HFF-Myc (cell line): ENCODE measurements at regions not wholly inside any gene's neighbourhood (a gene's known extent, or its start where the extent isn't known, plus 50 kb on each side); places are given as distances from the start of the nearest gene placed in this dataset.

Experiments used
- DNase-seq: peaks from one replicate; pipeline ENCODE4 v3.0.0-alpha.2; 2011; ENCODE audit warnings: low read depth; ENCODE audit errors: extremely low read depth
- H3K4me3 ChIP-seq: replicated peaks from 2 replicates; pipeline ENCODE4 v1.5.1; 2011; ENCODE audit warnings: low read depth, mild to moderate bottlenecking, control low read depth, low read length
- TF ChIP-seq, protein P1 (sequence below): IDR thresholded peaks from 2 replicates; pipeline ENCODE4 v1.5.1; 2012; ENCODE audit warnings: mild to moderate bottlenecking, low read depth, low read length, control low read depth; ENCODE audit errors: missing control alignments

DNA sequence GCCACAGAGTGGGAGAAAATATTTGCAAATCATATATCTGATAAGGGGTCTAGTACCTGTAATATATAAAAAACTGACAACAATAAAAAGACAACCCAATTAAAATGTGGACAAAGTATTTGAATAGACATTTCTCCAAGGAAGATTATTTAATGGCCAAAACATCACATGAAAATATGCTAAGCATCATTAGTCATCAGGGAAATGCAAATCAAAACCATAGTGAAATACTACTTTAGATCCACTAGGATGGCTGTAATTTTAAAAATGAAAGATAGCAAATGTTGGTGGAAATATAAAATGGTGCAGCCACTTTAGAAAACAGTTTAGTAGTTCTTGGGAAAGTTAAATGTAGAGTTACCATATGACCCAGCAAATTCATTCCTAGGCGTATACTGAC, 118.7 kb upstream of the KIF26B start:
- TF ChIP-seq, protein P1, sequence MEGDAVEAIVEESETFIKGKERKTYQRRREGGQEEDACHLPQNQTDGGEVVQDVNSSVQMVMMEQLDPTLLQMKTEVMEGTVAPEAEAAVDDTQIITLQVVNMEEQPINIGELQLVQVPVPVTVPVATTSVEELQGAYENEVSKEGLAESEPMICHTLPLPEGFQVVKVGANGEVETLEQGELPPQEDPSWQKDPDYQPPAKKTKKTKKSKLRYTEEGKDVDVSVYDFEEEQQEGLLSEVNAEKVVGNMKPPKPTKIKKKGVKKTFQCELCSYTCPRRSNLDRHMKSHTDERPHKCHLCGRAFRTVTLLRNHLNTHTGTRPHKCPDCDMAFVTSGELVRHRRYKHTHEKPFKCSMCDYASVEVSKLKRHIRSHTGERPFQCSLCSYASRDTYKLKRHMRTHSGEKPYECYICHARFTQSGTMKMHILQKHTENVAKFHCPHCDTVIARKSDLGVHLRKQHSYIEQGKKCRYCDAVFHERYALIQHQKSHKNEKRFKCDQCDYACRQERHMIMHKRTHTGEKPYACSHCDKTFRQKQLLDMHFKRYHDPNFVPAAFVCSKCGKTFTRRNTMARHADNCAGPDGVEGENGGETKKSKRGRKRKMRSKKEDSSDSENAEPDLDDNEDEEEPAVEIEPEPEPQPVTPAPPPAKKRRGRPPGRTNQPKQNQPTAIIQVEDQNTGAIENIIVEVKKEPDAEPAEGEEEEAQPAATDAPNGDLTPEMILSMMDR, result no peak
- DNase-seq, result no peak
- H3K4me3 ChIP-seq, result no peak overlapping the region

DNA sequence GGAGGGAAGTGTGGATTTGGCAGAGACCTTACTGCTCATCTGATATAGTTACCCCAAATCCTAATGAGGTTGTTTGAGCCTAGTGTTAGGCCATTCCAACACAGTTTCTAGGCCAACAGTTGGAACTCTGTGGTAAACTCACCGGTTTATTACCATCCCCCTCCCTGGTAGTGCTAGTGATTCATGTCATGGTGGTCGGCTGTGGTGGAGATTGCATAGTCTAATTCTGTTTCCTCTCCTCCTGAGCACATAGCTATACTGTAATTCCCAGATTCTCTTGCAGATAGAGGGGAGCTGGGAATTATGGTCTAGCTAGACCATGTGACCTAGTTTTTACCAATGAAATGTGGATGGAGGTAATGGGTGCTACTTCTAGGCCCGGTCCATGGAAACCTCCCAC, 123.7 kb upstream of the KIF26B start:
- TF ChIP-seq, protein P1, result no peak
- DNase-seq, result no peak
- H3K4me3 ChIP-seq, result no peak overlapping the region

DNA sequence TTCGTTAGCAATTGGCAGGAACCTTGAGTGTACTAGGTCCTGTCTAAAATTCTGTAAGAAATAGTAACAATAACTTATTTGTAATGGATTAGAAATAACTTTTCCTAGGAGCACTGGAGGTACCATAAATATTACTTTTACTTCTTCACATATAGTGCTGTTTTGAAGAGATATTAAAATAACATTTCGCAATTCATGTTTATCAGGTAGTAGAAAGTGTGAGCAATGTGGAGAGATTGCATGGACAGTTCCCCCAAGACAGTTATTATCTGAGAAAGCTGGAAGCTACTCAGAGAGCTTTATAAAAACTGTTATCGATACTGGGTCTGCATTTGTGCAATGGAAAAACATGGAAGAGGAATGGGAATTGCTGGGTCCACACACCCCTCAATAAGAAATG, 128.5 kb upstream of the KIF26B start:
- no peak overlapping the region for H3K4me3 ChIP-seq
- TF ChIP-seq, protein P1, result no peak
- no peak for DNase-seq

DNA sequence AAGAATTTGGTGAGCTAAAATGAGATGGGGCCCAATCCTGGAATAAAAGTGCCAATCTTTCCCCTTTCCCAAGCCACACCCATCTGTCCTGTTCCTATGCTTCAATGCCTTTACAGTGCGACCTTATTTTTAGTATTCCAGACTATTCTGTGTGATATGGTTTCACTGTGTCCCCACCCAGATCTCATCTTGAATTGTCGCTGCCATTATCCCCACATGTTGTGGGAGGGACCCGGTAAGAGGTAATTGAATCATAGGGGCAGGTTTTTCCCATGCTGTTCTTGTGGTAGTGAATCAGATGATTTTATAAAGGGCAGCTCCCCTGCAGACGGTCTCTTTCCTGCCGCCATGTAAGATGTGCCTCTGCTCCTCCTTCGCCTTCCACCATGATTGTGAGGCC, 129.3 kb upstream of the KIF26B start:
- no peak overlapping the region for H3K4me3 ChIP-seq
- TF ChIP-seq, protein P1, result no peak
- no peak for DNase-seq

DNA sequence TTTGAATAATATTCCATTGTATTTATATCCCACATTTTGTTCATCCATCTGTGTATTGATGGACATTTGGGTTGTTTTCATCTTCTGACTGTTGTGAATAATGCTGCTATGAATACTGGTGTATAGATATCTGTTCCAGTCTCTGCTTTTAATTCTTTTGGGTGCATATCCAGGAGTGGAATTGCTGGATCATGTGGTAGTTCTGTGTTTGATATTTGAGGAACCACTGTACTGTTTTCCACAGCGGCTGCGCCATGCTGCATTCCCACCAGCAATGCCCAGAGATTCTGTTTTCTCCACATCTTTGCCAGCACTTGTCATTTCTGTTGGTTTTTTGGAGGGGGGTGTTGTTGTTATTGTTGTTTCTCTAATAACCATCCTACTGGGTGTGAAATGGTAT, 131.6 kb upstream of the KIF26B start:
- TF ChIP-seq, protein P1, result no peak
- no peak overlapping the region for H3K4me3 ChIP-seq

DNA sequence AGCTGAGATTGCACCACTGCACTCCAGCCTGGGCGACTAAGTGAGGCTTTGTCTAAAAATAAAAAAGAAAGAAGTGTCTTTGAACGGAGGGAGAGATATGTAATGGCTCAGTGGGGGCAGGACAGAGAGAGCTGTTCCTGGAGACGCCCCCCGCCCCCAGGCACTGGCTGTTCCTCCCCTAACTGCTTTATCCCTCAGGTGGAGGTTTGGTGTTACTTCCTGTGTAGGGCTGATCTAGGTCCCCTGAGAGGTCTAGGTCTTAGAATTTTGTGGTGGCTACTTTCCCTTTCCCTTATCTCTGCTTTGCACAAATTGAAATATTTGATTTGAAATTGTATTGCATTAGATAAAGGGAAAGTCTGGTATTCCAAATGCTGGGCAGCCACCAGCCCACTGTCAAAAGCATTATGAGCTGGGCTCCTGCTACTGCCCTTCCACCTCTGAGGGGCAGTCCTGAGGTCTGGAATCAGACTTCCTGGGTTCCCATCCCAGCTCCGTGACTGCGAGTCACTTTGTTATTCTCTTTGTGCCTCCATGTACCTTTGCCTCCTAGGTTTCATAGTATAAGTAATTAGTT, 134.8 kb upstream of the KIF26B start:
- TF ChIP-seq, protein P1, result no peak
- no peak overlapping the region for H3K4me3 ChIP-seq
- DNase-seq, result no peak

More for the DNA sequence above, 131.6 kb upstream of the KIF26B start:
- no peak for DNase-seq

DNA sequence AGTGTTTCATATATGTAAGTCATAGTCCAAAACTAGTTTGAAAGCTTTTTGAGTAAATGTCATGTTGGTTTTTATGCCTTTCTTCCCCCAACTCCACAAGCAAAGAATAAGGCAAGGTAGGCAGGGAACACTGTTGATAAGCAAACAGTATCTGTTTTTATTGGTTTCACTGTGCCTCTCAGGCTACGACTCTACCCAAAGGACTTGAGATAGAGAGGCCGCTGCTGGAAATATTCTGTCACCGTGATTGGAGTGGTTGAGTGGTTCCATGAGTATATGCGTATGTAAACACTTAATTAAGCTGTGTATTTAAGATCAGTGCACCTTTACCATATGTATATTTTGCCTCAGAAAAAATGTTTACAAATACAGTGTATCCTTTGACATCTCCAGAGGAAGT, 138.1 kb upstream of the KIF26B start:
- TF ChIP-seq, protein P1, result no peak
- no peak for DNase-seq
- H3K4me3 ChIP-seq, result no peak overlapping the region
